ENCODE measurements at regions not wholly inside any gene's neighbourhood (a gene's known extent, or its start where the extent isn't known, plus 50 kb on each side); places are given as distances from the start of the nearest gene placed in this dataset.

- Histone ChIP-seq H3K4me1 (ENCODE audit: control insufficient read depth in 1 of 2, insufficient read depth in 2 of 2, low read length in 2 of 2) (no peaks in the 10 kb centered on the region), H3K9me3 (ENCODE audit: control insufficient read depth, low read length) (no peaks in the 10 kb centered on the region), H3K36me3 (ENCODE audit: control insufficient read depth in 1 of 2, insufficient read depth in 2 of 2, low read length in 1 of 2) (no peaks in the 10 kb centered on the region), H3K4me3 (ENCODE audit: low read length in 2 of 2) (no peak overlapping the region), H3K27me3 (ENCODE audit: control insufficient read depth in 1 of 2, insufficient read depth in 2 of 2, low read length in 1 of 2) (no peaks in the 10 kb centered on the region), H3K27ac (ENCODE audit: low read depth in 1 of 2, low read length in 2 of 2) (no peak overlapping the region)
- ATAC-seq (ENCODE audit: low FRiP score) (no peak), DNase-seq (no peak)
- intact Hi-C loops (cut with DNase I) = no loop called here
Observed at GRCh38 chr12:124093297-124093696, 120.3 kb downstream of the ZNF664 start.

- Histone ChIP-seq H3K4me3 (ENCODE audit: low read length in 2 of 2) (no peak overlapping the region), H3K9me3 (ENCODE audit: control insufficient read depth, low read length) (no peaks in the 10 kb centered on the region), H3K36me3 (ENCODE audit: control insufficient read depth in 1 of 2, insufficient read depth in 2 of 2, low read length in 1 of 2) (no peaks in the 10 kb centered on the region), H3K4me1 (ENCODE audit: control insufficient read depth in 1 of 2, insufficient read depth in 2 of 2, low read length in 2 of 2) (no peaks in the 10 kb centered on the region), H3K27ac (ENCODE audit: low read depth in 1 of 2, low read length in 2 of 2) (no peak overlapping the region), H3K27me3 (ENCODE audit: control insufficient read depth in 1 of 2, insufficient read depth in 2 of 2, low read length in 1 of 2) (no peaks in the 10 kb centered on the region)
- 96 to 97% methylated on average over 4 of the region's 4 CpGs for whole genome bisulfite sequencing, 2 donors
- intact Hi-C loops (cut with DNase I) = no loop called here
- ATAC-seq (ENCODE audit: low FRiP score) = no peak
- no peak for DNase-seq
Observed at GRCh38 chr12:124094188-124094587, 121.2 kb downstream of the ZNF664 start.

GRCh38 chr12:124094733-124095132 is 121.7 kb downstream of the ZNF664 start:
- 85% methylated on average over 5 of the region's 5 CpGs for WGBS, 2 donors
- DNase-seq = no peak
- H3K9me3 ChIP-seq (ENCODE audit: control insufficient read depth, low read length) = no peaks in the 10 kb centered on the region
- no peaks in the 10 kb centered on the region for H3K27me3 ChIP-seq (ENCODE audit: control insufficient read depth in 1 of 2, insufficient read depth in 2 of 2, low read length in 1 of 2)
- H3K4me3 ChIP-seq (ENCODE audit: low read length in 2 of 2) = no peak overlapping the region
- no peaks in the 10 kb centered on the region for H3K36me3 ChIP-seq (ENCODE audit: control insufficient read depth in 1 of 2, insufficient read depth in 2 of 2, low read length in 1 of 2)
- H3K4me1 ChIP-seq (ENCODE audit: control insufficient read depth in 1 of 2, insufficient read depth in 2 of 2, low read length in 2 of 2) = no peaks in the 10 kb centered on the region
- no peak for ATAC-seq (ENCODE audit: low FRiP score)
- no peak overlapping the region for H3K27ac ChIP-seq (ENCODE audit: low read depth in 1 of 2, low read length in 2 of 2)
- intact Hi-C loops (cut with DNase I) = no loop called here

- 94 to 96% methylated on average over 15 of the region's 15 CpGs for WGBS, 2 donors
- no peak overlapping the region for H3K27ac ChIP-seq (ENCODE audit: low read depth in 1 of 2, low read length in 2 of 2)
- ATAC-seq (ENCODE audit: low FRiP score) (no peak), DNase-seq (no peak)
- H3K4me3 ChIP-seq (ENCODE audit: low read length in 2 of 2) = no peak overlapping the region
- H3K27me3 ChIP-seq (ENCODE audit: control insufficient read depth in 1 of 2, insufficient read depth in 2 of 2, low read length in 1 of 2) = no peaks in the 10 kb centered on the region
- H3K4me1 ChIP-seq (ENCODE audit: control insufficient read depth in 1 of 2, insufficient read depth in 2 of 2, low read length in 2 of 2) = no peaks in the 10 kb centered on the region
- intact Hi-C loops (cut with DNase I) = no loop called here
- H3K9me3 ChIP-seq (ENCODE audit: control insufficient read depth, low read length) = no peaks in the 10 kb centered on the region
- no peaks in the 10 kb centered on the region for H3K36me3 ChIP-seq (ENCODE audit: control insufficient read depth in 1 of 2, insufficient read depth in 2 of 2, low read length in 1 of 2)
Observed at GRCh38 chr12:124096109-124096508, 123.1 kb downstream of the ZNF664 start.

GRCh38 chr12:124096869-124097434 is 123.9 kb downstream of the ZNF664 start:
- Histone ChIP-seq H3K4me3 (ENCODE audit: low read length in 2 of 2) (no peak overlapping the region), H3K36me3 (ENCODE audit: control insufficient read depth in 1 of 2, insufficient read depth in 2 of 2, low read length in 1 of 2) (no peaks in the 10 kb centered on the region), H3K9me3 (ENCODE audit: control insufficient read depth, low read length) (no peaks in the 10 kb centered on the region), H3K4me1 (ENCODE audit: control insufficient read depth in 1 of 2, insufficient read depth in 2 of 2, low read length in 2 of 2) (no peaks in the 10 kb centered on the region), H3K27ac (ENCODE audit: low read depth in 1 of 2, low read length in 2 of 2) (peak overlapping the region in 1 of 2 donors; percentile 48), H3K27me3 (ENCODE audit: control insufficient read depth in 1 of 2, insufficient read depth in 2 of 2, low read length in 1 of 2) (no peaks in the 10 kb centered on the region)
- WGBS, 2 donors = 94 to 96% methylated on average over 10 of the region's 10 CpGs
- DNase-seq = no peak
- intact Hi-C loops (cut with DNase I) = no loop called here
- ATAC-seq (ENCODE audit: low FRiP score) = no peak

GRCh38 chr12:124097701-124098100 is 124.7 kb downstream of the ZNF664 start:
- WGBS, 2 donors = 3 to 6% methylated on average over 7 of the region's 7 CpGs
- no peak for DNase-seq
- ATAC-seq (ENCODE audit: low FRiP score) = no peak
- H3K9me3 ChIP-seq (ENCODE audit: control insufficient read depth, low read length) = no peaks in the 10 kb centered on the region
- H3K36me3 ChIP-seq (ENCODE audit: control insufficient read depth in 1 of 2, insufficient read depth in 2 of 2, low read length in 1 of 2) = no peaks in the 10 kb centered on the region
- H3K4me3 ChIP-seq (ENCODE audit: low read length in 2 of 2) = no peak overlapping the region
- peak overlapping the region in 1 of 2 donors; percentile 48 for H3K27ac ChIP-seq (ENCODE audit: low read depth in 1 of 2, low read length in 2 of 2)
- intact Hi-C loops (cut with DNase I) = no loop called here
- no peaks in the 10 kb centered on the region for H3K27me3 ChIP-seq (ENCODE audit: control insufficient read depth in 1 of 2, insufficient read depth in 2 of 2, low read length in 1 of 2)
- no peaks in the 10 kb centered on the region for H3K4me1 ChIP-seq (ENCODE audit: control insufficient read depth in 1 of 2, insufficient read depth in 2 of 2, low read length in 2 of 2)

- no peak for ATAC-seq (ENCODE audit: low FRiP score)
- H3K4me3 ChIP-seq (ENCODE audit: low read length in 2 of 2) = no peak overlapping the region
- WGBS, 2 donors = 32 to 36% methylated on average over 14 of the region's 14 CpGs
- peak overlapping the region in 1 of 2 donors; percentile 35 for H3K27ac ChIP-seq (ENCODE audit: low read depth in 1 of 2, low read length in 2 of 2)
- intact Hi-C loops (cut with DNase I) = no loop called here
- no peaks in the 10 kb centered on the region for H3K9me3 ChIP-seq (ENCODE audit: control insufficient read depth, low read length)
- no peak for DNase-seq
- H3K36me3 ChIP-seq (ENCODE audit: control insufficient read depth in 1 of 2, insufficient read depth in 2 of 2, low read length in 1 of 2) = no peaks in the 10 kb centered on the region
- no peaks in the 10 kb centered on the region for H3K4me1 ChIP-seq (ENCODE audit: control insufficient read depth in 1 of 2, insufficient read depth in 2 of 2, low read length in 2 of 2)
- no peaks in the 10 kb centered on the region for H3K27me3 ChIP-seq (ENCODE audit: control insufficient read depth in 1 of 2, insufficient read depth in 2 of 2, low read length in 1 of 2)
Observed at GRCh38 chr12:124098101-124098757, 125.2 kb downstream of the ZNF664 start.

- ATAC-seq (ENCODE audit: low FRiP score) (no peak), DNase-seq (no peak)
- intact Hi-C loops (cut with DNase I) = no loop called here
- Histone ChIP-seq H3K4me1 (ENCODE audit: control insufficient read depth in 1 of 2, insufficient read depth in 2 of 2, low read length in 2 of 2) (no peaks in the 10 kb centered on the region), H3K9me3 (ENCODE audit: control insufficient read depth, low read length) (no peaks in the 10 kb centered on the region), H3K4me3 (ENCODE audit: low read length in 2 of 2) (no peak overlapping the region), H3K36me3 (ENCODE audit: control insufficient read depth in 1 of 2, insufficient read depth in 2 of 2, low read length in 1 of 2) (no peaks in the 10 kb centered on the region), H3K27me3 (ENCODE audit: control insufficient read depth in 1 of 2, insufficient read depth in 2 of 2, low read length in 1 of 2) (no peaks in the 10 kb centered on the region), H3K27ac (ENCODE audit: low read depth in 1 of 2, low read length in 2 of 2) (no peak overlapping the region)
- WGBS, 2 donors = 77 to 84% methylated on average over 8 of the region's 8 CpGs
Observed at GRCh38 chr12:124098887-124099286, 125.9 kb downstream of the ZNF664 start.

- no peak overlapping the region for H3K27ac ChIP-seq (ENCODE audit: low read depth in 1 of 2, low read length in 2 of 2)
- H3K27me3 ChIP-seq (ENCODE audit: control insufficient read depth in 1 of 2, insufficient read depth in 2 of 2, low read length in 1 of 2) = no peaks in the 10 kb centered on the region
- H3K4me1 ChIP-seq (ENCODE audit: control insufficient read depth in 1 of 2, insufficient read depth in 2 of 2, low read length in 2 of 2) = no peaks in the 10 kb centered on the region
- no peak for ATAC-seq (ENCODE audit: low FRiP score)
- intact Hi-C loops (cut with DNase I) = no loop called here
- no peak for DNase-seq
- H3K9me3 ChIP-seq (ENCODE audit: control insufficient read depth, low read length) = no peaks in the 10 kb centered on the region
- H3K4me3 ChIP-seq (ENCODE audit: low read length in 2 of 2) = no peak overlapping the region
- H3K36me3 ChIP-seq (ENCODE audit: control insufficient read depth in 1 of 2, insufficient read depth in 2 of 2, low read length in 1 of 2) = no peaks in the 10 kb centered on the region
- WGBS, 2 donors = 94 to 98% methylated on average over 16 of the region's 16 CpGs
Observed at GRCh38 chr12:124099661-124100060, 126.6 kb downstream of the ZNF664 start.

Data from aorta (tissue), 5 donors.